Glomerular visceral epithelial cell (primary cell): ENCODE measurements at regions not wholly inside any gene's neighbourhood (a gene's known extent, or its start where the extent isn't known, plus 50 kb on each side); places are given as distances from the start of the nearest gene placed in this dataset.
"Not testable (repeated sequence)": the region's sequence is repeated elsewhere in the genome, so short reads cannot be mapped to it uniquely, and the experiment has no call there.

Experiments
- DNase-seq: peaks from one replicate; pipeline ENCODE4 v3.0.0-alpha.2; 2016; ENCODE audit errors: extremely low spot score

- no peak for DNase-seq
Measured at GRCh38 chr2:183901931-183902330, 696.4 kb upstream of the ZNF804A start.

- DNase-seq: no peak
Measured at GRCh38 chr2:183903026-183903425, 695.3 kb upstream of the ZNF804A start.

GRCh38 chr2:183916041-183916440 is 682.3 kb upstream of the ZNF804A start:
- not testable (repeated sequence) for DNase-seq

GRCh38 chr2:183919167-183919566 is 679.2 kb upstream of the ZNF804A start:
- no peak for DNase-seq

- no peak for DNase-seq
Measured at GRCh38 chr2:183919926-183920325, 678.4 kb upstream of the ZNF804A start.

GRCh38 chr2:183925281-183925680 is 673.0 kb upstream of the ZNF804A start:
- DNase-seq: no peak

- no peak for DNase-seq
Measured at GRCh38 chr2:183926433-183926832, 671.9 kb upstream of the ZNF804A start.

GRCh38 chr2:183927406-183928325 is 670.7 kb upstream of the ZNF804A start:
- DNase-seq: peak; percentile 41

GRCh38 chr2:183935005-183935404 is 663.3 kb upstream of the ZNF804A start:
- no peak for DNase-seq

- no peak for DNase-seq
Measured at GRCh38 chr2:183937220-183937619, 661.1 kb upstream of the ZNF804A start.

- DNase-seq: no peak
Measured at GRCh38 chr2:183946193-183946592, 652.1 kb upstream of the ZNF804A start.

- DNase-seq: no peak
Measured at GRCh38 chr2:183948861-183949260, 649.5 kb upstream of the ZNF804A start.

- DNase-seq: no peak
Measured at GRCh38 chr2:183950673-183951072, 647.7 kb upstream of the ZNF804A start.

- DNase-seq: no peak
Measured at GRCh38 chr2:183951630-183952029, 646.7 kb upstream of the ZNF804A start.

GRCh38 chr2:183952741-183953140 is 645.6 kb upstream of the ZNF804A start:
- DNase-seq: no peak

GRCh38 chr2:183963609-183964008 is 634.7 kb upstream of the ZNF804A start:
- no peak for DNase-seq

GRCh38 chr2:183964565-183964964 is 633.8 kb upstream of the ZNF804A start:
- no peak for DNase-seq

GRCh38 chr2:183967756-183968155 is 630.6 kb upstream of the ZNF804A start:
- DNase-seq: peak; percentile 27

GRCh38 chr2:183975676-183976075 is 622.7 kb upstream of the ZNF804A start:
- DNase-seq: not testable (repeated sequence)

- no peak for DNase-seq
Measured at GRCh38 chr2:183984871-183985270, 613.5 kb upstream of the ZNF804A start.

- DNase-seq: no peak
Measured at GRCh38 chr2:183991968-183992367, 606.4 kb upstream of the ZNF804A start.

GRCh38 chr2:183993052-183993451 is 605.3 kb upstream of the ZNF804A start:
- DNase-seq: peak; percentile 14

GRCh38 chr2:183995632-183996031 is 602.7 kb upstream of the ZNF804A start:
- DNase-seq: peak; percentile 79
